IMR-90 (cell line): ENCODE measurements at regions not wholly inside any gene's neighbourhood (a gene's known extent, or its start where the extent isn't known, plus 50 kb on each side); places are given as distances from the start of the nearest gene placed in this dataset.

Experiments
- ATAC-seq: fragments of 200-7000 bp; cut with Tn5 transposase; 2 replicates; pipeline ENCODE4 v1.9.1; 2020; ENCODE audit warnings: low read depth, mild to moderate bottlenecking, moderate library complexity
- BruUV-seq: library from RNA; stranded (reverse); fragments of 400-500 nt; replicated peaks from 2 replicates; lab custom pipeline; 2021; lab: Mats Ljungman, UMichigan
- CTCF ChIA-PET: fragments of 300-600 bp; formaldehyde crosslinking; extraction: SDS; loops from one replicate; lab custom pipeline; 2021; ENCODE audit warnings: antibody characterized with exemption; lab: Yijun Ruan, JAX
- POLR2A ChIA-PET: fragments of 300-600 bp; sonication (Branson Sonifier 250); formaldehyde crosslinking; loops from one replicate; lab custom pipeline; 2022; ENCODE audit warnings: antibody characterized with exemption; ENCODE audit not compliant: unreplicated experiment; lab: Charles Lee
- DNase-seq: peaks from one replicate; pipeline ENCODE4 v3.0.0; 2013
- H2AFZ ChIP-seq: replicated peaks from 2 replicates; pipeline ENCODE3; 2013; ENCODE audit warnings: low read length, mild to moderate bottlenecking; ENCODE audit not compliant: poor library complexity
- H2AK5ac ChIP-seq: 2 replicates; pipeline ENCODE4 v1.6.1; 2013; ENCODE audit warnings: low read depth, low read length, inconsistent platforms
- H2AK9ac ChIP-seq: replicated peaks from 2 replicates; pipeline ENCODE3; 2013; ENCODE audit warnings: mild to moderate bottlenecking, low read depth, low read length, moderate library complexity; ENCODE audit not compliant: poor library complexity
- H2BK120ac ChIP-seq: 2 replicates; pipeline ENCODE4 v1.6.1; 2013; ENCODE audit warnings: low read depth, low read length, inconsistent platforms
- H2BK15ac ChIP-seq: 3 replicates; pipeline ENCODE4 v1.6.1; 2013; ENCODE audit warnings: low read depth, low read length, inconsistent platforms
- H2BK20ac ChIP-seq: 2 replicates; pipeline ENCODE4 v1.6.1; 2013; ENCODE audit warnings: low read depth, mild to moderate bottlenecking, inconsistent platforms, low read length, moderate library complexity
- H2BK5ac ChIP-seq: 2 replicates; pipeline ENCODE4 v1.6.1; 2013; ENCODE audit warnings: mild to moderate bottlenecking, low read depth, low read length, inconsistent platforms; ENCODE audit not compliant: poor library complexity, severe bottlenecking
- H3K14ac ChIP-seq: replicated peaks from 2 replicates; pipeline ENCODE4 v1.6.1; 2013; ENCODE audit warnings: low read depth, low read length, inconsistent platforms
- H3K18ac ChIP-seq: 2 replicates; pipeline ENCODE4 v1.6.1; 2013; ENCODE audit warnings: low read depth, low read length, control low read depth
- H3K23ac ChIP-seq: 2 replicates; pipeline ENCODE4 v1.6.1; 2013; ENCODE audit warnings: low read depth, low read length, inconsistent platforms
- H3K27ac ChIP-seq: 2 replicates; pipeline ENCODE4 v1.5.1; 2013; ENCODE audit warnings: mild to moderate bottlenecking, control low read depth, low read length; ENCODE audit not compliant: insufficient read depth
- H3K27me3 ChIP-seq: 2 replicates; pipeline ENCODE4 v1.6.1; 2013; ENCODE audit warnings: low read length; ENCODE audit not compliant: control insufficient read depth, insufficient read depth
- H3K36me3 ChIP-seq: 2 replicates; pipeline ENCODE4 v1.6.1; 2013; ENCODE audit warnings: low read length, mixed read lengths; ENCODE audit not compliant: control insufficient read depth, insufficient read depth
- H3K4ac ChIP-seq: 2 replicates; pipeline ENCODE4 v1.6.1; 2013; ENCODE audit warnings: low read depth, low read length, inconsistent platforms
- H3K4me1 ChIP-seq: 2 replicates; pipeline ENCODE4 v1.6.1; 2013; ENCODE audit warnings: low read length, mixed read lengths; ENCODE audit not compliant: control insufficient read depth, insufficient read depth
- H3K4me2 ChIP-seq: 2 replicates; pipeline ENCODE4 v1.6.1; 2013; ENCODE audit warnings: low read depth, mild to moderate bottlenecking, control low read depth, low read length, moderate library complexity
- H3K4me3 ChIP-seq: 2 replicates; pipeline ENCODE4 v1.5.1; 2013; ENCODE audit warnings: low read depth, mild to moderate bottlenecking, control low read depth, low read length, moderate library complexity; ENCODE audit not compliant: insufficient read depth
- H3K56ac ChIP-seq: 2 replicates; pipeline ENCODE4 v1.6.1; 2013; ENCODE audit warnings: low read length, inconsistent platforms; ENCODE audit not compliant: insufficient read depth; ENCODE audit errors: extremely low read depth
- H3K79me1 ChIP-seq, 2 experiments: 2 replicates each; pipeline ENCODE4 v1.6.1; 2013; ENCODE audit warnings: low read length in 2 of 2, inconsistent platforms in 1 of 2, low read depth in 1 of 2
- H3K9ac ChIP-seq: 2 replicates; pipeline ENCODE4 v1.6.1; 2013; ENCODE audit warnings: low read depth, low read length, control low read depth
- H3K9me1 ChIP-seq: 2 replicates; pipeline ENCODE4 v1.6.1; 2013; ENCODE audit warnings: low read length, inconsistent platforms; ENCODE audit not compliant: insufficient read depth
- H3K9me3 ChIP-seq: 2 replicates; pipeline ENCODE4 v1.6.1; 2013; ENCODE audit warnings: low read length; ENCODE audit not compliant: control insufficient read depth, insufficient read depth
- H4K20me1 ChIP-seq: 2 replicates; pipeline ENCODE4 v1.6.1; 2013; ENCODE audit warnings: low read length, inconsistent platforms; ENCODE audit not compliant: insufficient read depth
- H4K5ac ChIP-seq: 2 replicates; pipeline ENCODE4 v1.6.1; 2013; ENCODE audit warnings: mild to moderate bottlenecking, low read depth, low read length, control low read depth
- H4K8ac ChIP-seq, 2 experiments: 2 replicates each; pipeline ENCODE4 v1.6.1; 2013; ENCODE audit warnings: low read depth in 2 of 2, low read length in 2 of 2, control low read depth in 1 of 2, inconsistent platforms in 1 of 2
- H4K91ac ChIP-seq: 2 replicates; pipeline ENCODE4 v1.6.1; 2013; ENCODE audit warnings: low read depth, low read length, inconsistent platforms; ENCODE audit not compliant: insufficient read depth
- CHD1 ChIP-seq: IDR thresholded peaks from 2 replicates; pipeline ENCODE4 v1.6.1; 2012; ENCODE audit warnings: low read depth, low read length, improper control_type of control experiment
- ELK1 ChIP-seq: fragments of 150-350 bp; IDR thresholded peaks from 2 replicates; pipeline ENCODE4 v1.6.1; 2016; ENCODE audit warnings: low read depth, mild to moderate bottlenecking, low read length, moderate library complexity, borderline replicate concordance
- RAD21 ChIP-seq: IDR thresholded peaks from 2 replicates; pipeline ENCODE4 v1.6.1; 2012; ENCODE audit warnings: low read length, improper control_type of control experiment
- RCOR1 ChIP-seq: IDR thresholded peaks from 2 replicates; pipeline ENCODE4 v1.6.1; 2012; ENCODE audit warnings: mild to moderate bottlenecking, low read length, improper control_type of control experiment; ENCODE audit not compliant: insufficient replicate concordance
- USF2 ChIP-seq: fragments of 150-350 bp; IDR thresholded peaks from 2 replicates; pipeline ENCODE4 v1.6.1; 2017; ENCODE audit warnings: mild to moderate bottlenecking, antibody characterized with exemption, low read length, low read depth
- dilution Hi-C: fragments of 300-500 bp; cut with HindIII; formaldehyde crosslinking; loops from one replicate; pipeline ENCODE4 v1.14.3; 2018; ENCODE audit warnings: low sequenced_read_pairs; ENCODE audit not compliant: unreplicated experiment
- in situ Hi-C: fragments of 300-500 bp; cut with MboI; formaldehyde crosslinking; loops from 3 replicates; pipeline ENCODE4 v1.14.3; 2019; ENCODE audit warnings: low sequenced_read_pairs, inconsistent platforms, mixed read lengths
- intact Hi-C: fragments of 100-400 bp; cut with micrococcal nuclease; formaldehyde crosslinking; loops from 2 replicates; pipeline ENCODE4 v1.10.0; 2022

GRCh38 chr9:7243838-7244237, 486.1 kb downstream of the KDM4C start:
- dilution Hi-C loops (no loop called here), intact Hi-C loops (no loop called here), in situ Hi-C loops (no loop called here)
- no peak overlapping the region for H2AK5ac ChIP-seq
- H4K8ac ChIP-seq: no peak overlapping the region
- no peak overlapping the region for H3K9ac ChIP-seq
- H2BK15ac ChIP-seq: no peak overlapping the region
- H3K18ac ChIP-seq: no peak overlapping the region
- no peak overlapping the region for H3K23ac ChIP-seq
- TF ChIP-seq RAD21 (no peak), USF2 (no peak), RCOR1 (no peak), ELK1 (no peak), CHD1 (no peak)
- no peak overlapping the region for H2BK120ac ChIP-seq
- ChIA-PET POLR2A (no interaction called here), CTCF (interaction anchor here (1.6 kb wide), 1 partner anchor 38 kb away, joined by 3 read pairs; no protein-coding TSS in a partner anchor)
- no peak overlapping the region for H3K27ac ChIP-seq
- no peak for DNase-seq
- H3K4ac ChIP-seq: no peak overlapping the region
- no peak overlapping the region for H4K91ac ChIP-seq
- no peaks in the 10 kb centered on the region for H3K36me3 ChIP-seq
- H3K9me3 ChIP-seq: no peaks in the 10 kb centered on the region
- H3K79me1 ChIP-seq: no peaks in the 10 kb centered on the region
- no peak overlapping the region for H3K4me3 ChIP-seq
- H3K27me3 ChIP-seq: no peaks in the 10 kb centered on the region; the same call in 1 of the 2 replicates
- H3K9me1 ChIP-seq: no peaks in the 10 kb centered on the region
- no peak overlapping the region for H2BK5ac ChIP-seq
- no peaks in the 10 kb centered on the region for H4K20me1 ChIP-seq
- no peak overlapping the region for H2AFZ ChIP-seq
- no peak overlapping the region for H2AK9ac ChIP-seq
- H3K56ac ChIP-seq: no peak overlapping the region
- no peak overlapping the region for H4K5ac ChIP-seq
- no TSS peak for BruUV-seq
- peaks cover 1% of the 10 kb centered on the region; the same call in 1 of the 2 replicates for H3K4me1 ChIP-seq
- no peak overlapping the region for H3K4me2 ChIP-seq
- H2BK20ac ChIP-seq: no peak overlapping the region
- no peak for ATAC-seq
- H3K14ac ChIP-seq: no peak overlapping the region
